ENCODE measurements at regions not wholly inside any gene's neighbourhood (a gene's known extent, or its start where the extent isn't known, plus 50 kb on each side); places are given as distances from the start of the nearest gene placed in this dataset.

- DNase-seq: no peak
These were observed 300.9 kb upstream of the HS3ST1 start for GRCh38 chr4:11729548-11729947.

GRCh38 chr4:11727903-11728564 is 299.3 kb upstream of the HS3ST1 start:
- no peak for DNase-seq

GRCh38 chr4:11724731-11725130 is 296.0 kb upstream of the HS3ST1 start:
- DNase-seq: no peak

GRCh38 chr4:11722223-11722622 is 293.5 kb upstream of the HS3ST1 start:
- no peak for DNase-seq

GRCh38 chr4:11720292-11720691 is 291.6 kb upstream of the HS3ST1 start:
- DNase-seq: no peak

GRCh38 chr4:11719879-11720278 is 291.2 kb upstream of the HS3ST1 start:
- DNase-seq: no peak

GRCh38 chr4:11715753-11716521 is 287.2 kb upstream of the HS3ST1 start:
- no peak for DNase-seq

GRCh38 chr4:11710453-11711093 is 281.9 kb upstream of the HS3ST1 start:
- no peak for DNase-seq

- no peak for DNase-seq
These were observed 275.6 kb upstream of the HS3ST1 start for GRCh38 chr4:11704186-11704830.

GRCh38 chr4:11702886-11703557 is 274.3 kb upstream of the HS3ST1 start:
- DNase-seq: no peak

GRCh38 chr4:11701966-11702725 is 273.5 kb upstream of the HS3ST1 start:
- no peak for DNase-seq

- DNase-seq: no peak
These were observed 272.1 kb upstream of the HS3ST1 start for GRCh38 chr4:11700751-11701226.

GRCh38 chr4:11698846-11699590 is 270.3 kb upstream of the HS3ST1 start:
- no peak for DNase-seq

GRCh38 chr4:11698033-11698432 is 269.3 kb upstream of the HS3ST1 start:
- no peak for DNase-seq

- DNase-seq: no peak
These were observed 265.0 kb upstream of the HS3ST1 start for GRCh38 chr4:11693693-11694092.

- DNase-seq: no peak
These were observed 262.5 kb upstream of the HS3ST1 start for GRCh38 chr4:11691236-11691635.

- no peak for DNase-seq
These were observed 259.0 kb upstream of the HS3ST1 start for GRCh38 chr4:11687727-11688126.

- no peak for DNase-seq
These were observed 256.8 kb upstream of the HS3ST1 start for GRCh38 chr4:11685481-11685880.

GRCh38 chr4:11675051-11675800 is 246.5 kb upstream of the HS3ST1 start:
- no peak for DNase-seq

GRCh38 chr4:11670304-11670703 is 241.6 kb upstream of the HS3ST1 start:
- DNase-seq: no peak

- no peak for DNase-seq
These were observed 240.5 kb upstream of the HS3ST1 start for GRCh38 chr4:11669156-11669555.
